ENCODE measurements at regions not wholly inside any gene's neighbourhood (a gene's known extent, or its start where the extent isn't known, plus 50 kb on each side); places are given as distances from the start of the nearest gene placed in this dataset.

- FAIRE-seq = no peak
- DNase-seq (ENCODE audit: insufficient read length, low spot score) = no peak
Measured at GRCh38 chr5:107268241-107268640, 402.5 kb downstream of the EFNA5 start.

- FAIRE-seq = no peak
- no peak for DNase-seq (ENCODE audit: insufficient read length, low spot score)
Measured at GRCh38 chr5:107266100-107266499, 404.6 kb downstream of the EFNA5 start.

GRCh38 chr5:107265193-107265592 is 405.5 kb downstream of the EFNA5 start:
- FAIRE-seq (no peak), DNase-seq (ENCODE audit: insufficient read length, low spot score) (no peak)

- no peak for DNase-seq (ENCODE audit: insufficient read length, low spot score)
- FAIRE-seq = no peak
Measured at GRCh38 chr5:107263387-107264018, 407.2 kb downstream of the EFNA5 start.

GRCh38 chr5:107257885-107258520 is 412.7 kb downstream of the EFNA5 start:
- no peak for DNase-seq (ENCODE audit: insufficient read length, low spot score)
- FAIRE-seq = no peak

- no peak for FAIRE-seq
- DNase-seq (ENCODE audit: insufficient read length, low spot score) = no peak
Measured at GRCh38 chr5:107254902-107255234, 415.9 kb downstream of the EFNA5 start.

- no peak for DNase-seq (ENCODE audit: insufficient read length, low spot score)
- FAIRE-seq = no peak
Measured at GRCh38 chr5:107254214-107254901, 416.4 kb downstream of the EFNA5 start.

- FAIRE-seq (no peak), DNase-seq (ENCODE audit: insufficient read length, low spot score) (no peak)
Measured at GRCh38 chr5:107253246-107253645, 417.5 kb downstream of the EFNA5 start.

GRCh38 chr5:107251151-107251550 is 419.6 kb downstream of the EFNA5 start:
- FAIRE-seq (no peak), DNase-seq (ENCODE audit: insufficient read length, low spot score) (no peak)

- FAIRE-seq (no peak), DNase-seq (ENCODE audit: insufficient read length, low spot score) (peak; percentile 6)
Measured at GRCh38 chr5:107248066-107248695, 422.6 kb downstream of the EFNA5 start.

GRCh38 chr5:107247427-107247826 is 423.3 kb downstream of the EFNA5 start:
- FAIRE-seq (no peak), DNase-seq (ENCODE audit: insufficient read length, low spot score) (no peak)

- no peak for DNase-seq (ENCODE audit: insufficient read length, low spot score)
- FAIRE-seq = no peak
Measured at GRCh38 chr5:107243220-107243579, 427.5 kb downstream of the EFNA5 start.

- DNase-seq (ENCODE audit: insufficient read length, low spot score) (no peak), FAIRE-seq (no peak)
Measured at GRCh38 chr5:107242411-107243219, 428.1 kb downstream of the EFNA5 start.

GRCh38 chr5:107241841-107242240 is 428.9 kb downstream of the EFNA5 start:
- DNase-seq (ENCODE audit: insufficient read length, low spot score) = no peak
- no peak for FAIRE-seq

GRCh38 chr5:107235167-107235566 is 435.6 kb downstream of the EFNA5 start:
- no peak for FAIRE-seq
- no peak for DNase-seq (ENCODE audit: insufficient read length, low spot score)

GRCh38 chr5:107232788-107233187 is 437.9 kb downstream of the EFNA5 start:
- DNase-seq (ENCODE audit: insufficient read length, low spot score) (no peak), FAIRE-seq (no peak)

- no peak for FAIRE-seq
Measured at GRCh38 chr5:107232293-107232692, 438.4 kb downstream of the EFNA5 start.

GRCh38 chr5:107231191-107231590 is 439.5 kb downstream of the EFNA5 start:
- no peak for FAIRE-seq
- no peak for DNase-seq (ENCODE audit: insufficient read length, low spot score)

More at GRCh38 chr5:107232293-107232692, 438.4 kb downstream of the EFNA5 start:
- no peak for DNase-seq (ENCODE audit: insufficient read length, low spot score)

- FAIRE-seq (no peak), DNase-seq (ENCODE audit: insufficient read length, low spot score) (no peak)
Measured at GRCh38 chr5:107230367-107230766, 440.4 kb downstream of the EFNA5 start.

- no peak for FAIRE-seq
- DNase-seq (ENCODE audit: insufficient read length, low spot score) = no peak
Measured at GRCh38 chr5:107228226-107228625, 442.5 kb downstream of the EFNA5 start.

GRCh38 chr5:107224272-107224671 is 446.5 kb downstream of the EFNA5 start:
- FAIRE-seq = no peak
- no peak for DNase-seq (ENCODE audit: insufficient read length, low spot score)
